HEK293T (cell line): ENCODE measurements at regions not wholly inside any gene's neighbourhood (a gene's known extent, or its start where the extent isn't known, plus 50 kb on each side); places are given as distances from the start of the nearest gene placed in this dataset.

Experiments
- ARNT ChIP-seq: fragments of 450-650 bp; IDR thresholded peaks from 2 replicates; pipeline ENCODE4 v1.6.1; 2017; ENCODE audit warnings: mild to moderate bottlenecking
- BHLHE40 ChIP-seq: fragments of 450-650 bp; IDR thresholded peaks from 2 replicates; pipeline ENCODE4 v1.6.1; 2016; ENCODE audit warnings: mild to moderate bottlenecking, moderate library complexity, borderline replicate concordance
- FOXM1 ChIP-seq: fragments of 450-650 bp; IDR thresholded peaks from 2 replicates; pipeline ENCODE4 v1.6.1; 2017; ENCODE audit warnings: mild to moderate bottlenecking, borderline replicate concordance
- SP1 ChIP-seq: fragments of 450-650 bp; IDR thresholded peaks from 2 replicates; pipeline ENCODE4 v1.6.1; 2017
- SUZ12 ChIP-seq: fragments of 450-650 bp; IDR thresholded peaks from 2 replicates; pipeline ENCODE4 v1.6.1; 2016; ENCODE audit warnings: mild to moderate bottlenecking

DNA sequence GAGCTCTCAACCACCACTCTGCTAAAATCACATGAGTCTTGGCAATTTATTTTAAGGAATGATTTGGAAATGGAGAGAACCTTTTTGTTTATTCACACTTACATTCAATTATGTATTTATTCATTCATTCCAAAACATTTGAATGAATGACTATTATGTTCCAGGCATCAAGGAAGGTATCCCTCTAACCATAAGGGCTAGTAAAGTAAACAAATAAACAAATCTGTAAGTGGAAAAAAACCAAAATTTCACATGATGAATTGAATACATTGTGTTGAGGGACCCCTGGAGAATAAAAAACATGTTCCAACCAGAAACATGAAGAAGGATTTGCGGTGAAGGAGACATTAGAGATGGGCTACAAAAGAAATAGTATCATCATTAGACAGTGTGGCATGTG, 677.8 kb downstream of the TOX3 start:
- TF ChIP-seq FOXM1, result no peak
- TF ChIP-seq SUZ12, result no peak
- TF ChIP-seq BHLHE40, result no peak
- no peak for TF ChIP-seq SP1
- no peak for TF ChIP-seq ARNT
